OCI-LY1 (cell line): ENCODE measurements at regions not wholly inside any gene's neighbourhood (a gene's known extent, or its start where the extent isn't known, plus 50 kb on each side); places are given as distances from the start of the nearest gene placed in this dataset.

ENCODE experiments used
- CTCF ChIP-seq: fragments of 200-600 bp; sonication (generic), shearing (Covaris generic); IDR thresholded peaks from 2 replicates; pipeline ENCODE4 v1.5.1; 2017; ENCODE audit warnings: mild to moderate bottlenecking, antibody characterized with exemption, low read length, moderate library complexity, mixed read lengths
- EZH2 ChIP-seq: fragments of 200-600 bp; sonication (generic), shearing (Covaris generic); IDR thresholded peaks from 2 replicates; pipeline ENCODE4 v1.8.0; 2017; ENCODE audit warnings: borderline replicate concordance, mixed run types, mild to moderate bottlenecking, antibody characterized with exemption, low read length, moderate library complexity, mixed read lengths

GRCh38 chr2:180705122-180705521 lies 275.3 kb upstream of the UBE2E3 start:
- no peak for TF ChIP-seq CTCF
- TF ChIP-seq EZH2, result no peak
